GM21526 (cell line): ENCODE measurements at regions not wholly inside any gene's neighbourhood (a gene's known extent, or its start where the extent isn't known, plus 50 kb on each side); places are given as distances from the start of the nearest gene placed in this dataset.
A peak's percentile ranks its signal among the peaks of the same experiment; 100 is the strongest.

ENCODE experiments used
- ATAC-seq: cut with Tn5 transposase; IDR thresholded peaks from one replicate; pipeline ENCODE4 v1.9.1; 2021; ENCODE audit warnings: moderate library complexity; ENCODE audit not compliant: unreplicated experiment, low FRiP score

- no peak for ATAC-seq
Observed at GRCh38 chr3:22966349-22966748, 236.8 kb upstream of the UBE2E2 start.

GRCh38 chr3:22969276-22969675 lies 233.9 kb upstream of the UBE2E2 start:
- no peak for ATAC-seq

GRCh38 chr3:22971497-22971896 lies 231.6 kb upstream of the UBE2E2 start:
- ATAC-seq, result no peak

GRCh38 chr3:22977042-22977441 lies 226.1 kb upstream of the UBE2E2 start:
- ATAC-seq, result peak; percentile 5

GRCh38 chr3:22977650-22978289 lies 225.4 kb upstream of the UBE2E2 start:
- peak; percentile 78 for ATAC-seq

- no peak for ATAC-seq
Observed at GRCh38 chr3:22979581-22979980, 223.5 kb upstream of the UBE2E2 start.

GRCh38 chr3:22980346-22980745 lies 222.8 kb upstream of the UBE2E2 start:
- no peak for ATAC-seq

GRCh38 chr3:22981166-22981565 lies 222.0 kb upstream of the UBE2E2 start:
- no peak for ATAC-seq

- ATAC-seq, result no peak
Observed at GRCh38 chr3:22981861-22982260, 221.3 kb upstream of the UBE2E2 start.

- no peak for ATAC-seq
Observed at GRCh38 chr3:22982981-22983587, 220.0 kb upstream of the UBE2E2 start.

GRCh38 chr3:22986958-22987357 lies 216.2 kb upstream of the UBE2E2 start:
- ATAC-seq, result no peak

- ATAC-seq, result no peak
Observed at GRCh38 chr3:22988566-22988965, 214.6 kb upstream of the UBE2E2 start.

- ATAC-seq, result no peak
Observed at GRCh38 chr3:22989716-22990115, 213.4 kb upstream of the UBE2E2 start.

GRCh38 chr3:22990291-22991200 lies 212.6 kb upstream of the UBE2E2 start:
- no peak for ATAC-seq

GRCh38 chr3:22994781-22995180 lies 208.3 kb upstream of the UBE2E2 start:
- ATAC-seq, result no peak

- no peak for ATAC-seq
Observed at GRCh38 chr3:22996920-22997571, 206.1 kb upstream of the UBE2E2 start.

GRCh38 chr3:23000371-23000770 lies 202.8 kb upstream of the UBE2E2 start:
- no peak for ATAC-seq

- no peak for ATAC-seq
Observed at GRCh38 chr3:23002151-23002550, 201.0 kb upstream of the UBE2E2 start.

- no peak for ATAC-seq
Observed at GRCh38 chr3:23002836-23003732, 200.0 kb upstream of the UBE2E2 start.

- ATAC-seq, result no peak
Observed at GRCh38 chr3:23003733-23004046, 199.4 kb upstream of the UBE2E2 start.
